Stimulated activated CD4-positive, alpha-beta T cell treated with anti-CD3 and anti-CD28 coated beads, Interleukin-12 subunit alpha, Interleukin-12 subunit beta, amount 100 ng/mL, for 24 hours (primary cell): ENCODE measurements at regions not wholly inside any gene's neighbourhood (a gene's known extent, or its start where the extent isn't known, plus 50 kb on each side); places are given as distances from the start of the nearest gene placed in this dataset.
A peak's percentile ranks its signal among the peaks of the same experiment; 100 is the strongest.
"Not testable (repeated sequence)": the region's sequence is repeated elsewhere in the genome, so short reads cannot be mapped to it uniquely, and the experiment has no call there.

Experiments
- DNase-seq, 2 experiments: peaks; one replicate each; pipeline ENCODE4 v3.0.0-alpha.2; 2020; ENCODE audit warnings: low read depth in 2 of 2

DNA sequence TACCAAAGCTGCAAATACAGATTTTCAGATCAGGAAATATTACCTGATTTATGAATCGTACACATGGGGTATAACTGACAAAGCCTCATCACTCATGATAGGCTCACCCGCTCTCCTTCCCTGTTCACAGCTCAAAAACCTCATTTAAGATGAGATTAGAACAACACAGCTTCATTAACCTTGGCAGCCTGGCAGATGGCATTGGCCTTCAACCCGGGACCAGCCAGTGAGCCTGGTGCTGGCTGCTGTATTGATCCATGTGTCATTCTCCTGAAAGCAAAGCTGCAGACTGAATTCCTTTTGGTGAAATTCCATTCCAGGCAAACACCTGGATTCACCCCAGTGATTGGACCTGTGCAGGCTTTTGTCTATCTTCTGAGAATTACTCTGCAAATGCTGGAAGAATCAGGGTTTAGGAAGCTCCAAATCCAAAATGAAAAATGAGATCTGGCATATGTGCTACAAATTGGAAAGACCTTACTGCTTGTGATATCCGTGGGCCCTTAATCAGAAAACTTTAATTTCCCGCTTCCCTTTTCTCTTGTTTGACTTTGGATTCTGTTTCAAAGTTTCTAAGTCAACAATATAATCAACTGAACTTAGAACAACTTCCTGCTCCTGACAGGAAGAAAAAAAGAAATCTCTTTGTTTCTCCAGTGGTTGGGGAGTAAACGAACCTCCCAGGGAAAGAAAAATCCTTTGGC, 189.1 kb upstream of the KBTBD8 start:
- no peak for DNase-seq

DNA sequence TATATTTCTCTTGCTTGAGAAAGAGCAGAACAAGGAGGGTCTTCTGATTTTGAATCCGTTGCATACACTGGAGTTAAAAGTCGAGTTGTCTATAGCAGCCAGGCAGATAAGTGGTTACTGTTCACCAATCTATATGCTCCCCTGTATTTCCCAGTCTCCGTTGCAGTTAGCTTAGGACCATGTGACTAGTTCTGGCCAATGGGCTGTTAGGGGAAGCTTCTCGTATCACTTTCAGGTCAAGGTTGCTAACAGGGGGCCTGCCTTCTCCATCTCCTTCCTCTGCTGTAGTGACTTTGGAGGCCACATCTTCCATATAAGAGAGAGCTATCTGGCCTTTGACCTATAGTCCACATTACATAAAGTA, 188.5 kb upstream of the KBTBD8 start:
- DNase-seq, result no peak

DNA sequence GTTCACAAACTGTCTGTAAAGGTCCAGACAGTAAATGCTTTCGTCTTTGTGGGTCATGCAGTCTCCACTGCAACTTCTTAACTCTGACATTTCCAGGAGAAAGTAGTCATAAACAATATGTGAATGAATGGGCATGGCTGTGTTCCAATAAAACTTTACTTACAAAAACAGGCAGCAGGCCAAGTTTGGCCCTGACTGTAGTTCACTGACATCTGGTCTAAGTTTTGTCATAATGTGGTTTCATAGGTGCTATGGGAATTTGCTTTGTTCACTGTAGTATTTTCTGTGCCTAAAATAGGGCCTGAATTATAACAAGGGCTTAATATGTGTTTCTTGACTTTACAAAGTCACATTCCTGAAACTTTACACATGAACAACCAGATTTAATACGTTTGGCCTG, 186.0 kb upstream of the KBTBD8 start:
- no peak for DNase-seq

DNA sequence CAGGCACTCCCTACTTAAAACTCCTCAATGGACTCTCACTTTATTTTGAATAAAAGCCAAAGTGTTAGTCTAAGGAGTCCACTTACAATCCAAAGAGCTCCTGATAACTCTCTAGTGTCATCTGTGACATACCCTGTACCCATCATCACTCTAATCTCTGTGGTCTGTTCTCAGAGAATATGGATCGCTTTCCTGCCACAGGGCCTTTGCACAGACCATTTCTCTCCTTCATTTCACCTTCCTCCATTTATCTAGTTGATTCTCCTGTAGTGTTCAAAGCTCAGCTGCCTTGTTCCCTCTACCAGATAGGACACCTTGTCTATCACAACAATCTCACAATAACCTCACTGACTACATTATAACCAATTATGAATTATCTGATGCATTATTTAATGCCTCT, 185.4 kb upstream of the KBTBD8 start:
- no peak for DNase-seq

DNA sequence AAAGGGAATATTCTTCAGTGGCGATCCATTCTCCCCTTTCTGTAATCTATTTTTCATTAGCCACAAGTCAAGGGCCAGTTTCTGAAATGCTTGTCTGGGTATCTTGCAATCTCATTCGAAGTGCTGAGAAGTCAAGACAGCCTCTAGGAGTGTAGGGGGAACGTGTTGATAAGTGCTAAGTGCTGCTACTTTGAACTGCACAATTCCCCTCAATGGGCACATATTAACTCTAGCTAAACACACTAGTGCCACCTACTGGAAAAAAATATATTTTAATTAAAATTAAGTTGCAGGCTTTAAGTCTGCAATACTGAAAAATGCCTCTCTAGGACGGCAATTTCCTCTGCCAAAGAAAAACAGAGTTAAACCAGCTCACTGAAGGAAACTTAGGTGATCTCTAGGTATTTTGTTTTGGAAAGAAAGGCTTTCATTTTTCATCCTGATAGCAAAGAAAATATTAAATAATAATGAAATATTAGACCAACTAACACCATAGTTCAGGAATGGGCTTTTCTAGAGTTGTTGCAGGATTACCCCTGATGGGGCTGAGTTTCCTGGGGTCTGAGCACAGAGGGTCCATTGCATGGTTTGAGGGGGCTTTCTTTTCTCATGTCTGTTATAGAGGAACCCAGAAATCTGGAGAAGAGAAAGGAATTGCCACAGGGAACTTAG, 181.9 kb upstream of the KBTBD8 start:
- no peak for DNase-seq

DNA sequence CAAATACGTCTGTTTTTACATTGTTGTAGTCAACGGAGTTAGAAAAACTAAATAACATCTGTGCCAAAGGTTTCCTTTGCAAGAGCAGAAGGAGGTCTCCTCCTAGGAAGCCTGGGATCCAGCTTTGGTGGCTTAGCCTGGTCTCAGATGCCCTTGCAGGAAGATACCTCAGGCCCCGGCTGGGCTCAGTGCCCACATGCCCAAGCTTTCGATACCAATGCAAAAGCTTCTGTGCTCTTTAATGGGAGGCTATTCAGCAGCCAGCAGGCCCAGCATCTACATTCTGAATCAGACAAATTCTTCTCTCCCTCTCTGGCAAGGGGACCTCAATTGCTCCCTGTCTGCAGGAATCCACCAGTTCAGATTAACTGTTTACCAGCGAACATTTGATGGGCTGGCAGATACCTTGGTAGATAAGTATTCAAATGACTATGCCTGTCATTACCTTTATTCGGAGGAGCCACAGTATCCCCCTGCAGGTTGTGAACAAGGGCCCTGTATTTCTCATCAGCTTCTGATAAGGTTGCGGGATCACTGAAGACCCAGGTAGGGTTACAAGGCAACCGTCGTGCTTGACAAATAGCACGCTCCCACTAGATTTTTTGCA, 180.1 kb upstream of the KBTBD8 start:
- no peak for DNase-seq

DNA sequence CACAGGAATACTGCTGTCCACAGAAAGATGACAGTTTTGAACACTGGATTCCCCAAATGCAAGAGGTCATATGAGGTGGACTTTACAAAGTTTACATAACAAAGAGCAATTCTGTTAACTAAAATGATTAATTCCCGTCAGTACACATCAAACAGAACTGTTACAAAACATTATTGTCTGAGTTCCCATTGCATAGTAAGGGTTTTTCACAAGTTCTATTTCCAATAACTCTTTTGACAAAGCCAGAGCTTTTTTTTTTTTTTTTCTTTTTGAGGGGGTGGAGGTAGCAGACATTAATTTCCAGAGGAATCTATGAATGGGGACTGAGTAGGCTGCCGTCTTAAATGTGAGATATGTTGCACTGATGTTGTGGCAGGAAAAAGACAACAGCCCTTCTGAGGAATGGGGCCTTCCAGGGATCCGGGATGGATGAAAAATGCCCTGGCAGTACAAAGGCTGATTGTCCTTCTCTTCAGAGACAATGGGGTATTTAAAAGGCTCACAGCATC, 178.1 kb upstream of the KBTBD8 start:
- no peak for DNase-seq

DNA sequence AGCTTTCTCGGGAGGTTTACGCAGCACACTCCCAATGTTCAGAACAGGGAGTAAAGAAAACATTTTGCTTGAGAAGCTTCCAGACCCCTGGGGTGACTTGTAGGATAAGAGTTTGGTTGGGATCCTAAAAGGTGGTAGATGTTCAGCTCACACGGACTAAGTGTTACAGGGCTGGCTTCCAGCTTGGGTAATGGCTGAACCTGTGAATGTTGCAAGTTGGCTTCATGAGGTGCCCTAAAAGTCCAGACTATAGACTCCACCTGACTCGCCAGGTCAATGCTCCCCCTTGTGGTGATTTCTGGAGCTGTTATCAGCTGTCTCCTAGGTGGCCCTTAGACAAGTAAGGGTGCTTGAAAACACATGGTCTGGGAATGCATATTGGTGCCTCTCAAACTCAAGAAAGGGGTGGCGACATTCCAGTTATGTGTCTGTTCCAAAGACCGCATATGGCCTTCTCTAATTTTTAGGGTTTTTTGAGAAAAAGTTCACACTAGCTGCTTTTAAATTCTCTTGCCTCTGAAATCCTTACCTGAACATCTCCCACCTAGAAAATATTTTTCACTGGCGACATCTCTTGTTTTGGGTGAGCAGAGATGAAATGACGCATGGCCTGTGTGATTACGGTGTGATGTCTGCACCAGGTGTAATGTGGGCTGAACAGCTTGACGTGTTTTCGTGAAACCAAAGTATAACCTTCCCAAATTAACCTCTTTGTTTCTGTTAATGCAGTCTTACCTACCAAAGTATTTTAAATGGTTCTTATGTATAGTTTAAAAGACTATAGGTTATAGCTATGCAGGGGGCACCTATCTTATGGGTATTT, 175.7 kb upstream of the KBTBD8 start:
- peak; percentile 27 to 62 for DNase-seq

DNA sequence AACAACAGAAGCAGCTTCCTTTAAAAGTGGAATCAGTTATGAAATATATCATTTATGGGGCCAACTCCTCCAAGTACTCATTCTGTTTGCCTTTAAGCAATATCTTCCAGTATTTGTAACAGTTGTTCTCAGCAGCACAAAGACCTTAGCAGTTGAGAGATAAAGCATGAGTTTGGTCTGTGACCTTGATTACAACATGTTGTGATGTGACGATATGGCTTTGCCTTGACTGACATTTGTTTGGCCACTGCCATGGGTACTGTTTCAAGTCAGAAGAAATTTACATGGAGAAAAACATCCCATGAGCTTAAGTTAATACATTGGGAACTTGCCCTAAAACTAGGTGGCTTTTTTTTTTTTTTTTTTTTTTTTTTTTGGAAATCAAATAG, 175.1 kb upstream of the KBTBD8 start:
- DNase-seq, result no peak

DNA sequence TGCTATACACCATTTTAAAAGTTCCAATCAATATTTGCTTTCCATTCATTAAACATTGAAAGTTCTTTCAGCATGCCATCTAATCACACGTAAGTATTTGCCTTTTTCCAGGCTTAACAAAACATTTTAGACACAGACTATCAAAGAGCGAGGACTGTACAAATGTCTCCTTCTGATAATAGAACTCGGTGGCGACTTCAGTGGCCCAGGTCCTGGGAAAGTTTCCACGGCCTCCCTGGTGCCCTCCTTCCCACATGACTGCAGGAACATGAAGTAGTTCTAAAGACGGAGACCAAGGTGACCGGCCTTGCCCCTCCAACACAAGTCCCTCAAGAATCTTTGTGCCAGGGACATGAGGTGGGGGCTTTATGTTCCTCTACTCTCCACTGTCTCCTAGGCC, 174.6 kb upstream of the KBTBD8 start:
- no peak for DNase-seq

DNA sequence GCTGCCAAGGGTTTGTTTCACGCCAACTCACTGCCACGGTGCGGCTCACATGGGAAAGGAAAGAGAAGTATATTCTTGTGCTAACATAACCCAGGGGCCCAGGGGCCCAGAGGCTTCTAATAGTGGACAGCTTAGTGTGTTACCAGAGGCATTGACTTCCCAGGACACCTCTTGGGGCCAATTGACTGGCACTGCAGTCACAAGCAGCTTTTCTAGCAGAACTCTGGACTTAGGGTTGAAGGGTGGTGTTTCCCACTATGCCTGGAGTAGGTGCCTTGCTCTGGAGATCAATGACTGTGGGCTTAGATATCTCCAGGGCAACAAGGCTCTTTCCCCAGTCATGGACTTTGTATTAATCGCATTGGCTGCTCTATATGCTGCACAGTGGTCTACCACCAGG, 172.7 kb upstream of the KBTBD8 start:
- no peak for DNase-seq

DNA sequence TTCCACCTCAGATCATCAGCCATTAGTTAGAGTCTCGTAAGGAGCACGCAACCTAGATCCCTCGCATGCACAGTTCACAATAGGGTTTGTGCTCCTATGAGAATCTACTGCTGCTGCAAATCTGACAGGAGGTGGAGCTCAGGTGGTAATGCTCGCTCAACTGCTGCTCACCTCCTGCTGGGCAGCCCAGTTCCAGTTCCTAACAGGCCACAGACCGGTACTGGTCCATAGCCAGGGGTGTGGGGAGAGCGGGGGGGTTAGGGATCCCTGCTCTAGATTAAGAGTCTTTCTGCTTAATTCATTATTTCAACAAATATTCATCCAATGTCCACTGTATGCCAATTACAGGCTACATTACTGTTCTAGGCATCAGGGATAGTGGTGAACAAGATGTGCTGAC, 170.4 kb upstream of the KBTBD8 start:
- no peak for DNase-seq

DNA sequence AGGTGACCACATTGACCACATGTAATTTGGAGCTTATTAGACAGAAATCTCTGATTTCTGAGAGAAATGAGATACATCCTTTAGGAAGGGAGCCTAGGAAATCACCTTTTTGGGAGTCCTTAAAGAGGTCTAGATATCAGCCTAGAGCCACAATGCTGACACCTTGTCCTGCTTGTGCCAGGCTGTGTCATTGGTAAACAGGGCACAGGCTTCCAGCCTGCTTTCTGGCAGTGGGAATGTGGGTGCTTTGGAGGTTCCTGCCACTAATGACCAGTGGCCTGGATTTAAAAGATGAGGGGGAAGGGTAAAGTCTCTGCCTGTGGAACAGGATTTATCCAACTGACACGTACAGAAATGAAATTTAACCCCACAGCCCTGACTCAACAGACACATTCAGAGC, 169.8 kb upstream of the KBTBD8 start:
- DNase-seq, result no peak

DNA sequence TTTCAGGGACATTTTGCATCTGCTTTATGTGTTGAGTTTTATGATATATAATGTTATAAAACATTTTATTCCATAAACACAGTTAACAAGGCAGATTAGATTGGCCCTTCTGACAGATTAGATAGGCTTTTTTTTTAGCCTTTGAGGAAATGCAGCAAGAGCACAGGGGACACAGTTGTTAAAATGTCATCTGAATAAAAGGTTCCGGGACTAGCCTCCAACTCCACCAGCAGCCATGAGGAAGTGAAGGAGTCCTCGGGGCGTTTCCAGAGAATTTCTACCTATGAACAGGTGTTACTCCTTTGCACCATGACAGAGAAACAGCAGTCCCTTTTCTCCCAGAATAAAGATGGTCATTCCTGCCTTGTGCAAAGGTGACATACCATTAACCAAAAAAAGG, 167.8 kb upstream of the KBTBD8 start:
- no peak for DNase-seq

DNA sequence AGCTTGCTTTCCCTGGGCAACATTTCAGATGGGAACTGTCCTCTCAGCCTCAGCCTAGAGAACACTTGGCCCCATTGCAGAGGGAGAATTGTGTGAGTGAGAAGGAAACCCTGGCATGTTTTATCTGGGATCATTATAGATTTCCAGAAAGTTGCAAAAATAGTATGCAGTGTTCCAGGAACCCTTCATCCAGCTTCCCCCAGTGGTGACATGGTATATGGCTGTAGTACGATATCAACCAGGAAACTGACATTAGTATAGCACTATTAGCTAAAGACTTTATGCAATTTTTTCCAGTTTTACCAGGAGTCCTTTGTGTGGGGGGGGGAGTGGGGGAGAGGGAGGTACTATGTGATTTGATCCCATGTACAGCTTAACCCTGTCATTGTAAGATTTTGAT, 166.2 kb upstream of the KBTBD8 start:
- no peak for DNase-seq

DNA sequence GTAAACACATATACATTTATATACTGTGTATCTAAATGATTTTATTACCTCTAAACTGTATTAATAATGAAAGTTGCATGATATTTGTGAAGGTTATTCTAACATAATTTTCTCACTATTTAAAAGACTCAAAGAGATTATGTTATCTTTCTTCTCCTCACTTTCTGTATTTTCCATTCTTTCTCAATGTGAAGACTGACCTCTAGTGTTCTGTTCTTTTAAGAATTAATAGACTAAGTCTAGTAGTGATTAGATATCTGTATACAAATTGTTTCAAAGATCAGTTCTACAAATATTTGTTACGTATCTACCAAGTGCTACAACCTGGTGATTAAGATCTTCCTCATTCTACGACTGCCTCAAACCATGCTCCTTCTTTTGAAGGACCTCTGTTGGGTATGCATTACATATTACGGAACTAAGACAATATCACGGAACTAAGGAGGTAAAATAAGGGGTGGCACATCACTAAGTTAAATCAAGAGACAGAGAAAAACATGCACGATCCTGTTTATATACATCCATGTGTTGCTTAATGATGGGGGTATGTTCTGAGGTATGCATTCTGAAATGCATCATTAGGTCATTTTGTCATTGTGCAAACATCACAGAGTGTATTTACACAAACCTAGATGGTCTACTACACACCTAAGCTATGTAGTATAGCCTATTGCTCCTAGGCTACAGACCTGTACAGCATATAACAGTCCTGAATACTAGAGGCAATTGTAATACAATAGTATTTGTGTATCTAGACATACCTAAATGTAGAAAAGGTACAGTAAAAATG, 161.5 kb upstream of the KBTBD8 start:
- no peak for DNase-seq

DNA sequence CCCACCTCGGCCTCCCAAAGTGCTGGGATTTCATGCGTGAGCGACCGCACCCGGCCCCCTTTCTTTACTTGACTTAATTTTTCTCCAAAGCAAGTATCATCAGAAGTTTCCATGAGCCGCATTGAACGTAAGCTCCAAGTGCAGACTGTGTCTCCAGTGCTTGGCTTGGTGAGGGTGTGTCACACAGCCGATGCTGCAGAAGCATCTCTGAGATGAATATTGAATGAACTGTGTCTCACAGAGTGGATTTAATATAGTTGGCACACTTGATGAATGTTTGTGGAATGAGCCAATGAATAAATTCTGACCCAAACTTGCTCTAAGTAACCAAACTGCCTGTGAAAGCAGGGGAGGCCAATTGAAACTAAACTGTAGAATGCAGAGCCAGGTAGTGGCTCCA, 159.4 kb upstream of the KBTBD8 start:
- no peak for DNase-seq

DNA sequence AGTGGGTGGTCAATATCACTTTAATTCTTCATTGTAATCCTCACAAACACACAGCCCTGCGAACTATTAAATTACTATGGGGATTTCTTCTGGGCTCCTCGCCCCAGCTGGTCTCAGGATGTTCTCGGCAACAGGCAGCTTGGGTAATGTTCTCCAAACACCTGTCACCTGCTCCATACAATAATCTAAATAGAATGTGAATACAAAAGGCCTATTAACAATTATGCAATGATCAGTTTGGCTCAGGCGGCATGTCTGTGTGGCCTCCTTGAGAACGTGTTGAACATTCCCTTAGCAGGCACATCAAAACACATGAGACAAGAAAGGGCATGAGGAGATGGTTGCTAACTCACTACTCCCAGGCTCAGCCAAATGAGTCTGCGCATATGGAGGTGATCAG, 158.6 kb upstream of the KBTBD8 start:
- DNase-seq, result no peak

DNA sequence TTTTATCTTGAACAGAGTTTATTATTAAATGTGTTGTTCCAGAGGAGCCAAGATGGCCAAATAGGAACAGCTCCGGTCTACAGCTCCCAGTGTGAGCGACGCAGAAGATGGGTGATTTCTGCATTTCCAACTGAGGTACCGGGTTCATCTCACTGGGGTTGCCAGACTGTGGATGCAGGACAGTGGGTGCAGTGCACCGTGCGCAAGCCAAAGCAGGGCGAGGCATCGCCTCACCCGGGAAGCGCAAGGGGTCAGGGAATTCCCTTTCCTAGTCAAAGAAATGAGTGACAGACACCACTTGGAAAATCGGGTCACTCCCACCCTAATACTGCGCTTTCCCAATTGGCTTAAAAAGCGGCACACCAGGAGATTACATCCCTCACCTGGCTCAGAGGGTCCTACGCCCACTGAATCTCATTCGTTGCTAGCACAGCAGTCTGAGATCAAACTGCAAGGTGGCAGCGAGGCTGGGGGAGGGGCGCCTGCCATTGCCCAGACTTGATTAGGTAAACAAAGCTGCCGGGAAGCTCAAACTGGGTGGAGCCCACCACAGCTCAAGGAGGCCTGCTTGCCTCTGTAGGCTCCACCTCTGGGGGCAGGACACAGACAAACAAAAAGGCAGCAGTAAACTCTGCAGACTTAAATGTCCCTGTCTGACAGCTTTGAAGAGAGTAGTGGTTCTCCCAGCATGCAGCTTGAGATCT, 155.2 kb upstream of the KBTBD8 start:
- DNase-seq, result not testable (repeated sequence)

DNA sequence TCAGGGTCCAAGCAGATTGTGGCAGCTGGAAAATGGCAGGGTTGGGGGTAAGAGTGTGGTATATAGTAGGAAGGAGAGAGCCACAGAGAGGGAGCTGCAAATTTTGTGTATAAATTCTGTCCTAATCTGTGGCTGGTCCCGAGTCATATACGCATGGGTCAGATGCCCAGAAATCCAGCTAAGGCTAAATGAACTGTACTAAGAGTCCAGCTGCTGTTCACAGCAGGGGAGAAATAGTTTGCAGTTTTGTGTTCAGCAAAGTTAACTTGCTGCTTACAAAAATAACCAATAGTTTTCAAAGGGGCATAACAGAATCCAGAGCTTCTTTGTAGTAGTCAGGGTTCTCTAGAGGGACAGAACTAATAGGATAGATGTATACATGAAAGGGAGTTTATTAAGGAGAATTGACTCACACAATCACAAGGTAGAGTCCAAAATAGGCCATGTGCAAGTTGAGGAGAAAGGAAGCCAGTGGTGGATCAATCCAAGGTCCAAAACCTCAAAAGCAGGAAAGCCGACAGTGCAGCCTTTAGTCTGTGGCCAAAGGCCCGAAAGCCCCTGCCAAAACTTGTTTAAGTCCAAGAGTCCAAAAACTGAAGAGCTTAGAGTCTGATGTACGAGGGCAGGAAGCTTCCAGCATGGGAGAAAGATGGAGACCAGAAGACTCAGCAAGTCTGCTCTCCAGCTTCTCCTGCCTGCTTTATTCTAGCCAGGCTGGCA, 146.1 kb upstream of the KBTBD8 start:
- no peak for DNase-seq
